ENCODE measurements at regions not wholly inside any gene's neighbourhood (a gene's known extent, or its start where the extent isn't known, plus 50 kb on each side); places are given as distances from the start of the nearest gene placed in this dataset.

GRCh38 chr6:135581211-135581610 is 83.7 kb upstream of the AHI1 start:
- Histone ChIP-seq H3K4me1 (no peaks in the 10 kb centered on the region), H3K27me3 (no peaks in the 10 kb centered on the region), H3K4me3 (no peak overlapping the region), H3K27ac (no peak overlapping the region), H3K9me3 (no peaks in the 10 kb centered on the region), H3K36me3 (no peaks in the 10 kb centered on the region)
- TF ChIP-seq CTCF (IDR thresholded peaks at IDR 0.05) (no peak), POLR2A (IDR thresholded peaks at IDR 0.05) (no peak), EP300 (IDR thresholded peaks at IDR 0.05) (no peak)
- 92% methylated on average over 3 of the region's 3 CpGs for WGBS, 2 donors
- no peak for DNase-seq (ENCODE audit: low spot score in 2 of 2)

GRCh38 chr6:135583256-135583761 is 85.8 kb upstream of the AHI1 start:
- H3K27me3 ChIP-seq, result no peaks in the 10 kb centered on the region
- DNase-seq (ENCODE audit: low spot score in 2 of 2), result no peak
- WGBS, 2 donors, result 46 to 50% methylated on average over 1 of the region's 1 CpG
- H3K27ac ChIP-seq, result no peak overlapping the region
- H3K4me1 ChIP-seq, result no peaks in the 10 kb centered on the region
- H3K36me3 ChIP-seq, result no peaks in the 10 kb centered on the region
- H3K4me3 ChIP-seq, result no peak overlapping the region
- TF ChIP-seq POLR2A (IDR thresholded peaks at IDR 0.05) (no peak), EP300 (IDR thresholded peaks at IDR 0.05) (no peak), CTCF (IDR thresholded peaks at IDR 0.05) (no peak)
- no peaks in the 10 kb centered on the region for H3K9me3 ChIP-seq

- no peaks in the 10 kb centered on the region for H3K36me3 ChIP-seq
- H3K4me1 ChIP-seq, result no peaks in the 10 kb centered on the region
- no peaks in the 10 kb centered on the region for H3K27me3 ChIP-seq
- H3K9me3 ChIP-seq, result no peaks in the 10 kb centered on the region
- no peak for TF ChIP-seq CTCF (IDR thresholded peaks at IDR 0.05)
- TF ChIP-seq EP300 (IDR thresholded peaks at IDR 0.05), result no peak
- no peak for TF ChIP-seq POLR2A (IDR thresholded peaks at IDR 0.05)
- H3K27ac ChIP-seq, result no peak overlapping the region
- DNase-seq (ENCODE audit: low spot score in 2 of 2), result no peak
- no peak overlapping the region for H3K4me3 ChIP-seq
- WGBS, 2 donors, result 79 to 83% methylated on average over 2 of the region's 2 CpGs
Observed at GRCh38 chr6:135586388-135586787, 88.8 kb upstream of the AHI1 start.

GRCh38 chr6:135586844-135587243 is 89.3 kb upstream of the AHI1 start:
- H3K27ac ChIP-seq, result no peak overlapping the region
- no peaks in the 10 kb centered on the region for H3K27me3 ChIP-seq
- H3K4me3 ChIP-seq, result no peak overlapping the region
- H3K9me3 ChIP-seq, result no peaks in the 10 kb centered on the region
- no peak for DNase-seq (ENCODE audit: low spot score in 2 of 2)
- TF ChIP-seq CTCF (IDR thresholded peaks at IDR 0.05), result no peak
- TF ChIP-seq EP300 (IDR thresholded peaks at IDR 0.05), result no peak
- no peaks in the 10 kb centered on the region for H3K4me1 ChIP-seq
- 72 to 79% methylated on average over 4 of the region's 4 CpGs for WGBS, 2 donors
- no peaks in the 10 kb centered on the region for H3K36me3 ChIP-seq

GRCh38 chr6:135592276-135592675 is 94.7 kb upstream of the AHI1 start:
- no peak for TF ChIP-seq CTCF (IDR thresholded peaks at IDR 0.05)
- Histone ChIP-seq H3K36me3 (no peaks in the 10 kb centered on the region), H3K4me1 (no peaks in the 10 kb centered on the region), H3K27ac (no peak overlapping the region), H3K9me3 (peaks cover 0 to 3% (median 0%) of the 10 kb centered on the region in 4 donors), H3K4me3 (no peak overlapping the region), H3K27me3 (no peaks in the 10 kb centered on the region)
- no peak for DNase-seq (ENCODE audit: low spot score in 2 of 2)
- WGBS, 2 donors, result 43 to 63% methylated on average over 1 of the region's 1 CpG
